ENCODE measurements at regions not wholly inside any gene's neighbourhood (a gene's known extent, or its start where the extent isn't known, plus 50 kb on each side); places are given as distances from the start of the nearest gene placed in this dataset.
"Not testable (repeated sequence)": the region's sequence is repeated elsewhere in the genome, so short reads cannot be mapped to it uniquely, and the experiment has no call there.

- no peak for DNase-seq
These were observed 132.1 kb downstream of the TFCP2L1 start for GRCh38 chr2:121152861-121153260.

GRCh38 chr2:121153516-121153915 is 131.5 kb downstream of the TFCP2L1 start:
- no peak for DNase-seq

GRCh38 chr2:121155502-121156056 is 129.4 kb downstream of the TFCP2L1 start:
- no peak for DNase-seq

GRCh38 chr2:121157481-121157880 is 127.5 kb downstream of the TFCP2L1 start:
- DNase-seq: not testable (repeated sequence)

GRCh38 chr2:121159291-121160071 is 125.5 kb downstream of the TFCP2L1 start:
- no peak for DNase-seq

GRCh38 chr2:121160366-121160765 is 124.6 kb downstream of the TFCP2L1 start:
- DNase-seq: no peak

GRCh38 chr2:121161272-121161671 is 123.7 kb downstream of the TFCP2L1 start:
- no peak for DNase-seq

- no peak for DNase-seq
These were observed 122.1 kb downstream of the TFCP2L1 start for GRCh38 chr2:121162893-121163292.

GRCh38 chr2:121164042-121164441 is 121.0 kb downstream of the TFCP2L1 start:
- no peak for DNase-seq

- no peak for DNase-seq
These were observed 119.9 kb downstream of the TFCP2L1 start for GRCh38 chr2:121165038-121165542.
